ENCODE measurements at regions not wholly inside any gene's neighbourhood (a gene's known extent, or its start where the extent isn't known, plus 50 kb on each side); places are given as distances from the start of the nearest gene placed in this dataset.

- TF ChIP-seq, protein P1, sequence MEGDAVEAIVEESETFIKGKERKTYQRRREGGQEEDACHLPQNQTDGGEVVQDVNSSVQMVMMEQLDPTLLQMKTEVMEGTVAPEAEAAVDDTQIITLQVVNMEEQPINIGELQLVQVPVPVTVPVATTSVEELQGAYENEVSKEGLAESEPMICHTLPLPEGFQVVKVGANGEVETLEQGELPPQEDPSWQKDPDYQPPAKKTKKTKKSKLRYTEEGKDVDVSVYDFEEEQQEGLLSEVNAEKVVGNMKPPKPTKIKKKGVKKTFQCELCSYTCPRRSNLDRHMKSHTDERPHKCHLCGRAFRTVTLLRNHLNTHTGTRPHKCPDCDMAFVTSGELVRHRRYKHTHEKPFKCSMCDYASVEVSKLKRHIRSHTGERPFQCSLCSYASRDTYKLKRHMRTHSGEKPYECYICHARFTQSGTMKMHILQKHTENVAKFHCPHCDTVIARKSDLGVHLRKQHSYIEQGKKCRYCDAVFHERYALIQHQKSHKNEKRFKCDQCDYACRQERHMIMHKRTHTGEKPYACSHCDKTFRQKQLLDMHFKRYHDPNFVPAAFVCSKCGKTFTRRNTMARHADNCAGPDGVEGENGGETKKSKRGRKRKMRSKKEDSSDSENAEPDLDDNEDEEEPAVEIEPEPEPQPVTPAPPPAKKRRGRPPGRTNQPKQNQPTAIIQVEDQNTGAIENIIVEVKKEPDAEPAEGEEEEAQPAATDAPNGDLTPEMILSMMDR (IDR thresholded peaks at IDR 0.05; ENCODE audit: control insufficient read depth, extremely low read depth, insufficient read depth), result peak; percentile 87
- no peak overlapping the region for H3K4me3 ChIP-seq (ENCODE audit: low read depth, low read length)
- peak; percentile 14 for DNase-seq (ENCODE audit: low read depth)
Observed at GRCh38 chr5:126234563-126235195, 188.5 kb upstream of the GRAMD2B start.

- DNase-seq (ENCODE audit: low read depth), result no peak
- no peak overlapping the region for H3K4me3 ChIP-seq (ENCODE audit: low read depth, low read length)
- TF ChIP-seq, protein P1 (IDR thresholded peaks at IDR 0.05; ENCODE audit: control insufficient read depth, extremely low read depth, insufficient read depth), result no peak
Observed at GRCh38 chr5:126235628-126236027, 187.6 kb upstream of the GRAMD2B start.

GRCh38 chr5:126236994-126237393 is 186.2 kb upstream of the GRAMD2B start:
- DNase-seq (ENCODE audit: low read depth), result no peak
- TF ChIP-seq, protein P1 (IDR thresholded peaks at IDR 0.05; ENCODE audit: control insufficient read depth, extremely low read depth, insufficient read depth), result no peak
- H3K4me3 ChIP-seq (ENCODE audit: low read depth, low read length), result no peak overlapping the region

DNA sequence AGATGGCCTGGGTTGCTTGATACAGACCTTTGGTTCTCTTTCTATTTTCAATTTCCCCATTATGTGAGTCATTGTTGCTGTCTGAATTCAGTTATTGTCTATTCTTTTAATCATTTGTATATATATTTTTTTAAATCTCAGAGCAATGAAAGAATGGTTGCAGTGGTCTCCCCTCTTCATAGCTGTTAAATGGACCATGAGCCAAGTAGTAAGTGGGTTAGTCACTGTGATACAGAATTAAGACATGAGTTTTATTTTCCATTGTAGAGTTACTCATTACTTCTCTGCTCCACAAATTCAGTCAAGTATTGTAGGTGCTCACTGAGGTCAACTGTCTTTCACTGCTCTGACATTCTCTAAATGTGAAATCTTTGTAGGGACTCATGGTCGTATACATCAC is 174.6 kb upstream of the GRAMD2B start:
- no peak overlapping the region for H3K4me3 ChIP-seq (ENCODE audit: low read depth, low read length)
- no peak for DNase-seq (ENCODE audit: low read depth)
- TF ChIP-seq, protein P1 (IDR thresholded peaks at IDR 0.05; ENCODE audit: control insufficient read depth, extremely low read depth, insufficient read depth), result no peak

DNA sequence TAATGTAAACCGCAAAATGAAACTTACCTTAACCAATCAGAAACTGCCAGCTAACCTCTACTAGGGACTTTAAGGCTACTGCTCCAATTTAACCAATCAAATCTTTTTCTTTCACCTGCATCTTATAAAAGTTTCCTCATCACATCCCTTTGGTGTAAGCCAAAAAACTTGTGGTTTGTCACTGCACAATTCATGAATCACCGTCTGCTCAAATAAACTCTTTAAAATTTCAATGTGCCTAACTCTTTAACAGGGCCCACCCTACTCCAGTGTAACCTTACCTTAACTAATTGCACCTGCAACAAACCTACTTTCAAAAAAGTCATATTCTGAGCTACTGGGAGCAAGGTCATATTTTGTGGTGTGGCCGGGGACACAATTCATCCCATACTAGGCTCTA is 172.2 kb upstream of the GRAMD2B start:
- no peak for DNase-seq (ENCODE audit: low read depth)
- TF ChIP-seq, protein P1 (IDR thresholded peaks at IDR 0.05; ENCODE audit: control insufficient read depth, extremely low read depth, insufficient read depth), result no peak

DNA sequence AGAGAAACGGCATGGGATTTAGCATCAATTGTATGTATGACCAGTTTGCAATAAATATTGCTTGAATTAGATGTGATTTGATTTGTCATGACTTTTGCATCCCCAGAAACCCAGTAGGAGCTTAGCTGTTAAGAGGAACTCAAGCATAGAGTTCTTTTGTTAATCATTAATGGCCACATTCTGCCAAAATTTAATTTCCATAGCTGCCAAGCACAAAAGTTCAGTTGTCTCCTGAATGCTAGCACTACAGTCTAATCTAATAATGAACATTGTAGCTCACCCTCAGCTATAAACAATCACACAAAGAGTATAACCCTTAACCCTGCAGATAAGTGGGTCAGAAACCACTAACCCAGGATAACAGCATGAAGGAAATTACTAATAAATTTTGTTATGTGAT is 169.8 kb upstream of the GRAMD2B start:
- DNase-seq (ENCODE audit: low read depth), result no peak
- TF ChIP-seq, protein P1 (IDR thresholded peaks at IDR 0.05; ENCODE audit: control insufficient read depth, extremely low read depth, insufficient read depth), result no peak
- H3K4me3 ChIP-seq (ENCODE audit: low read depth, low read length), result no peak overlapping the region

More for the DNA sequence above, 172.2 kb upstream of the GRAMD2B start:
- H3K4me3 ChIP-seq (ENCODE audit: low read depth, low read length), result no peak overlapping the region

GRCh38 chr5:126263591-126264184 is 159.5 kb upstream of the GRAMD2B start:
- DNase-seq (ENCODE audit: low read depth), result no peak
- no peak overlapping the region for H3K4me3 ChIP-seq (ENCODE audit: low read depth, low read length)
- TF ChIP-seq, protein P1 (IDR thresholded peaks at IDR 0.05; ENCODE audit: control insufficient read depth, extremely low read depth, insufficient read depth), result no peak

Data from LNCaP clone FGC (cell line).